ENCODE measurements at regions not wholly inside any gene's neighbourhood (a gene's known extent, or its start where the extent isn't known, plus 50 kb on each side); places are given as distances from the start of the nearest gene placed in this dataset.

GRCh38 chr2:139380051-139380450, 599.9 kb upstream of the NXPH2 start:
- no peak for TF ChIP-seq CTCF (IDR thresholded peaks at IDR 0.05; ENCODE audit: insufficient read depth, low read length, severe bottlenecking)
- no peak for FAIRE-seq
- Histone ChIP-seq H3K27me3 (ENCODE audit: control insufficient read depth, insufficient read depth, low read length) (no peaks in the 10 kb centered on the region), H3K4me3 (ENCODE audit: low read depth, low read length) (no peak overlapping the region), H3K36me3 (ENCODE audit: control insufficient read depth, insufficient read depth, low read length) (no peaks in the 10 kb centered on the region)
- no peak for DNase-seq (ENCODE audit: low read depth)

- FAIRE-seq (no peak), DNase-seq (ENCODE audit: low read depth) (no peak)
- Histone ChIP-seq H3K27me3 (ENCODE audit: control insufficient read depth, insufficient read depth, low read length) (no peaks in the 10 kb centered on the region), H3K36me3 (ENCODE audit: control insufficient read depth, insufficient read depth, low read length) (no peaks in the 10 kb centered on the region), H3K4me3 (ENCODE audit: low read depth, low read length) (no peak overlapping the region)
- no peak for TF ChIP-seq CTCF (IDR thresholded peaks at IDR 0.05; ENCODE audit: insufficient read depth, low read length, severe bottlenecking)
These were observed 598.2 kb upstream of the NXPH2 start for GRCh38 chr2:139378373-139378772.

- FAIRE-seq: no peak
- no peaks in the 10 kb centered on the region for H3K27me3 ChIP-seq (ENCODE audit: control insufficient read depth, insufficient read depth, low read length)
- H3K36me3 ChIP-seq (ENCODE audit: control insufficient read depth, insufficient read depth, low read length): no peaks in the 10 kb centered on the region
- no peak for TF ChIP-seq CTCF (IDR thresholded peaks at IDR 0.05; ENCODE audit: insufficient read depth, low read length, severe bottlenecking)
- no peak for DNase-seq (ENCODE audit: low read depth)
- no peak overlapping the region for H3K4me3 ChIP-seq (ENCODE audit: low read depth, low read length)
These were observed 594.2 kb upstream of the NXPH2 start for GRCh38 chr2:139374296-139374850.

GRCh38 chr2:139369423-139370409, 589.5 kb upstream of the NXPH2 start:
- no peak overlapping the region for H3K4me3 ChIP-seq (ENCODE audit: low read depth, low read length)
- DNase-seq (ENCODE audit: low read depth): no peak
- H3K27me3 ChIP-seq (ENCODE audit: control insufficient read depth, insufficient read depth, low read length): no peaks in the 10 kb centered on the region
- no peaks in the 10 kb centered on the region for H3K36me3 ChIP-seq (ENCODE audit: control insufficient read depth, insufficient read depth, low read length)
- no peak for TF ChIP-seq CTCF (IDR thresholded peaks at IDR 0.05; ENCODE audit: insufficient read depth, low read length, severe bottlenecking)
- FAIRE-seq: no peak

- Histone ChIP-seq H3K36me3 (ENCODE audit: control insufficient read depth, insufficient read depth, low read length) (no peaks in the 10 kb centered on the region), H3K27me3 (ENCODE audit: control insufficient read depth, insufficient read depth, low read length) (no peaks in the 10 kb centered on the region), H3K4me3 (ENCODE audit: low read depth, low read length) (no peak overlapping the region)
- DNase-seq (ENCODE audit: low read depth) (no peak), FAIRE-seq (no peak)
- no peak for TF ChIP-seq CTCF (IDR thresholded peaks at IDR 0.05; ENCODE audit: insufficient read depth, low read length, severe bottlenecking)
These were observed 587.2 kb upstream of the NXPH2 start for GRCh38 chr2:139367416-139367815.
